CD14-positive monocyte (primary cell): ENCODE measurements at regions not wholly inside any gene's neighbourhood (a gene's known extent, or its start where the extent isn't known, plus 50 kb on each side); places are given as distances from the start of the nearest gene placed in this dataset.

Experiments
- DNase-seq, 3 donors: peaks; one replicate each; pipeline ENCODE4 v3.0.0-alpha.2; 2011 to 2022
- H2AFZ ChIP-seq: 2 replicates; pipeline ENCODE4 v1.6.0; 2012; ENCODE audit warnings: mild to moderate bottlenecking, low read depth, low read length, inconsistent platforms; ENCODE audit not compliant: insufficient read depth, poor library complexity, severe bottlenecking
- H3K27ac ChIP-seq, 2 donors: 1 replicate in 1 of 2; 2 replicates in 1 of 2; pipeline ENCODE4 v1.5.1; 2012 to 2013; ENCODE audit warnings: low read length in 2 of 2, control low read depth in 1 of 2, inconsistent platforms in 1 of 2, low read depth in 1 of 2, mild to moderate bottlenecking in 1 of 2
- H3K27me3 ChIP-seq, 2 donors: one replicate each; pipeline versions ENCODE4 v1.6.0 to v1.6.1; 2011 to 2013; ENCODE audit warnings: low read length in 2 of 2; ENCODE audit not compliant: control insufficient read depth in 2 of 2, insufficient read depth in 2 of 2
- H3K36me3 ChIP-seq, 2 donors: replicated peaks in 1 of 2; 1 replicate in 1 of 2; 2 replicates in 1 of 2; pipeline versions ENCODE4 v1.5.1 to v1.6.1; 2012 to 2013; ENCODE audit warnings: low read length in 2 of 2, control low read depth in 1 of 2, inconsistent platforms in 1 of 2, mild to moderate bottlenecking in 1 of 2; ENCODE audit not compliant: insufficient read depth in 2 of 2, control insufficient read depth in 1 of 2
- H3K4me1 ChIP-seq, 2 donors: 1 replicate in 1 of 2; 2 replicates in 1 of 2; pipeline versions ENCODE4 v1.5.1 to v1.6.1; 2012 to 2013; ENCODE audit warnings: low read length in 2 of 2, control low read depth in 1 of 2, inconsistent platforms in 1 of 2, mild to moderate bottlenecking in 1 of 2, moderate library complexity in 1 of 2; ENCODE audit not compliant: insufficient read depth in 2 of 2, control insufficient read depth in 1 of 2
- H3K4me2 ChIP-seq: replicated peaks from 2 replicates; pipeline ENCODE3; 2012; ENCODE audit warnings: low read length, moderate library complexity, mild to moderate bottlenecking; ENCODE audit not compliant: poor library complexity, severe bottlenecking; ENCODE audit errors: extremely low read depth
- H3K4me3 ChIP-seq, 3 experiments: fragments of 200-600 bp in 1 of 3; sonication (generic) in 1 of 3; replicated peaks in 1 of 3; 1 replicate in 2 of 3; 2 replicates in 1 of 3; pipeline ENCODE4 v1.5.1; 2011 to 2013; ENCODE audit warnings: low read length in 3 of 3, mild to moderate bottlenecking in 3 of 3, control low read depth in 2 of 3, low read depth in 2 of 3, inconsistent platforms in 1 of 3, moderate library complexity in 1 of 3
- H3K79me2 ChIP-seq: 2 replicates; pipeline ENCODE4 v1.6.0; 2012; ENCODE audit warnings: mild to moderate bottlenecking, control low read depth, inconsistent platforms, low read length, moderate library complexity; ENCODE audit not compliant: insufficient read depth
- H3K9ac ChIP-seq: 2 replicates; pipeline ENCODE4 v1.6.0; 2017; ENCODE audit warnings: low read length, mild to moderate bottlenecking; ENCODE audit not compliant: insufficient read depth, poor library complexity, severe bottlenecking
- H3K9me3 ChIP-seq, 2 donors: replicated peaks in 1 of 2; 1 replicate in 1 of 2; 2 replicates in 1 of 2; pipeline versions ENCODE4 v1.5.1 to v1.6.1; 2012 to 2013; ENCODE audit warnings: low read length in 2 of 2, control low read depth in 1 of 2; ENCODE audit not compliant: control insufficient read depth in 1 of 2, insufficient read depth in 1 of 2
- H4K20me1 ChIP-seq: 2 replicates; pipeline ENCODE4 v1.6.0; 2012; ENCODE audit warnings: mild to moderate bottlenecking, low read length, control low read depth, moderate library complexity; ENCODE audit not compliant: insufficient read depth
- H3K27ac Mint-ChIP-seq, 7 donors: one replicate each; pipeline ENCODE4 v1.8.0; 2020; ENCODE audit warnings: mild to moderate bottlenecking in 7 of 7, mixed read lengths in 7 of 7, moderate library complexity in 6 of 7, inconsistent platforms in 2 of 7
- H3K27me3 Mint-ChIP-seq, 3 donors: one replicate each; pipeline ENCODE4 v1.8.0; 2021 to 2022; ENCODE audit warnings: low read depth in 3 of 3, mild to moderate bottlenecking in 3 of 3, mixed read lengths in 3 of 3, moderate library complexity in 3 of 3, inconsistent platforms in 1 of 3
- H3K36me3 Mint-ChIP-seq, 2 donors: one replicate each; pipeline ENCODE4 v1.8.0; 2020; ENCODE audit warnings: mixed read lengths in 2 of 2, inconsistent platforms in 1 of 2, mild to moderate bottlenecking in 1 of 2
- H3K4me1 Mint-ChIP-seq: one replicate; pipeline ENCODE4 v1.8.0; 2020; ENCODE audit warnings: mild to moderate bottlenecking, mixed read lengths
- H3K4me3 Mint-ChIP-seq, 2 donors: one replicate each; pipeline ENCODE4 v1.8.0; 2020; ENCODE audit warnings: mild to moderate bottlenecking in 2 of 2, mixed read lengths in 2 of 2, moderate library complexity in 1 of 2
- H3K9me3 Mint-ChIP-seq, 7 donors: one replicate each; pipeline ENCODE4 v1.8.0; 2020 to 2022; ENCODE audit warnings: mixed read lengths in 7 of 7, mild to moderate bottlenecking in 6 of 7, moderate library complexity in 6 of 7, inconsistent platforms in 2 of 7
- whole genome bisulfite sequencing: methylation state at CpG from one replicate; pipeline ENCODE4 v1.1.5; 2013; ENCODE audit warnings: missing lambda C conversion rate; ENCODE audit not compliant: insufficient coverage; 5-methylcytosine and 5-hydroxymethylcytosine counted together
- intact Hi-C, 2 donors: fragments of 100-400 bp; cut with micrococcal nuclease; formaldehyde crosslinking; loops; one replicate each; pipeline versions ENCODE4 v1.15.0 to v1.15.1; 2023
- TF ChIP-seq, protein P1 (sequence below): fragments of 200-600 bp; IDR thresholded peaks from one replicate; pipeline ENCODE4 v1.8.0; 2022; ENCODE audit warnings: antibody characterized with exemption, mild to moderate bottlenecking

DNA sequence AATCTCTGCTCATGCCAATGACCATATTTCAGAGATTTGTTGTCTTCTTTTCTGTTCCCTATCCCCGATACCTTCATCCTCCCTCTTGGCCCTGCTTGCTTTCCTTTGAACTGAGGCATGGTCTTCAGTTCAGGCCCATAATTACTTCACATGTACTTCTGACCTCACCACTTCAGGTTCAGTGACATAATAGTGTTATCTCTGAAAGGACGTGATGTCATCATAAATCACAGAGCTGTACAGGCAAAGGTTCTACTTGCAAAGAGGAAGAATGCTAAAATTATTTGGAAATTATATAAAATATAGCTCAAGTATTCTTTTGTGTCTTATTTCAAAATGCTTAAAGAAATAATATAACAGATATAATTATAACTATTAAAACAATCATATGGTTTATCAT is 230.3 kb upstream of the ESRRG start:
- no peak overlapping the region for H3K4me3 ChIP-seq
- WGBS: 88% methylated on average over 1 of the region's 2 CpGs
- Mint-ChIP-seq H3K4me1 (no peaks in the 10 kb centered on the region), H3K9me3 (peaks cover 0 to 3% (median 0%) of the 10 kb centered on the region in 7 donors), H3K27ac (no peak overlapping the region), H3K27me3 (no peaks in the 10 kb centered on the region), H3K36me3 (no peaks in the 10 kb centered on the region), H3K4me3 (no peak overlapping the region)
- TF ChIP-seq, protein P1, sequence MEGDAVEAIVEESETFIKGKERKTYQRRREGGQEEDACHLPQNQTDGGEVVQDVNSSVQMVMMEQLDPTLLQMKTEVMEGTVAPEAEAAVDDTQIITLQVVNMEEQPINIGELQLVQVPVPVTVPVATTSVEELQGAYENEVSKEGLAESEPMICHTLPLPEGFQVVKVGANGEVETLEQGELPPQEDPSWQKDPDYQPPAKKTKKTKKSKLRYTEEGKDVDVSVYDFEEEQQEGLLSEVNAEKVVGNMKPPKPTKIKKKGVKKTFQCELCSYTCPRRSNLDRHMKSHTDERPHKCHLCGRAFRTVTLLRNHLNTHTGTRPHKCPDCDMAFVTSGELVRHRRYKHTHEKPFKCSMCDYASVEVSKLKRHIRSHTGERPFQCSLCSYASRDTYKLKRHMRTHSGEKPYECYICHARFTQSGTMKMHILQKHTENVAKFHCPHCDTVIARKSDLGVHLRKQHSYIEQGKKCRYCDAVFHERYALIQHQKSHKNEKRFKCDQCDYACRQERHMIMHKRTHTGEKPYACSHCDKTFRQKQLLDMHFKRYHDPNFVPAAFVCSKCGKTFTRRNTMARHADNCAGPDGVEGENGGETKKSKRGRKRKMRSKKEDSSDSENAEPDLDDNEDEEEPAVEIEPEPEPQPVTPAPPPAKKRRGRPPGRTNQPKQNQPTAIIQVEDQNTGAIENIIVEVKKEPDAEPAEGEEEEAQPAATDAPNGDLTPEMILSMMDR: no peak
- H3K9me3 ChIP-seq: peaks cover 0 to 3% of the 10 kb centered on the region in 2 donors
- H3K27ac ChIP-seq: no peak overlapping the region
- intact Hi-C loops: no loop called here
- no peak for DNase-seq
- H3K9ac ChIP-seq: no peak overlapping the region
- H3K36me3 ChIP-seq: no peaks in the 10 kb centered on the region
- no peaks in the 10 kb centered on the region for H3K4me1 ChIP-seq
- no peak overlapping the region for H2AFZ ChIP-seq
- no peaks in the 10 kb centered on the region for H3K27me3 ChIP-seq
- H4K20me1 ChIP-seq: no peaks in the 10 kb centered on the region
- H3K4me2 ChIP-seq: no peak overlapping the region
- no peaks in the 10 kb centered on the region for H3K79me2 ChIP-seq

DNA sequence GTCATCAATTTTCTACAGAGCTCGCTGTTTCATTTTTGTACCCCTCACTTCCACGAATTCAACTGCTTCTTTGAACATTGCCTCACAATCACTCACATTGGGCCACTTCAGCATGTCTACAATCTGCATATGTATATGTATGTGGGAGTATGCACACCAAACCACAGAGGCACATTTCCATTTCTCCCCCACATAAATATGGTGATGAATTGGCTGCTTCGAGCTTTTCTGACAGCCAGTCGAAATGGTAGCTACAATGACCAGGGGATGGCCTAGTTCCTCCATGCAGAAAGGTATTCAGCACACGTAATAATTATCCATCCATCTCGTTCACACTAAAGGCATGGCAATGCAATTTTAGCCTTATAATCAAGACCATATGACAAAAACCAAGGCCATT is 229.6 kb upstream of the ESRRG start:
- H3K9me3 Mint-ChIP-seq: peaks cover 0 to 5% (median 0%) of the 10 kb centered on the region in 7 donors
- H3K27me3 Mint-ChIP-seq: no peaks in the 10 kb centered on the region
- no peaks in the 10 kb centered on the region for H3K4me1 Mint-ChIP-seq
- no peaks in the 10 kb centered on the region for H3K36me3 Mint-ChIP-seq
- TF ChIP-seq, protein P1: no peak
- Histone ChIP-seq H4K20me1 (no peaks in the 10 kb centered on the region), H3K27ac (no peak overlapping the region), H3K4me2 (no peak overlapping the region), H3K9ac (no peak overlapping the region), H2AFZ (no peak overlapping the region), H3K27me3 (no peaks in the 10 kb centered on the region), H3K79me2 (no peaks in the 10 kb centered on the region), H3K4me3 (no peak overlapping the region), H3K9me3 (peaks cover 0 to 3% of the 10 kb centered on the region in 2 donors), H3K36me3 (no peaks in the 10 kb centered on the region), H3K4me1 (no peaks in the 10 kb centered on the region)
- 94% methylated on average over 3 of the region's 6 CpGs for WGBS
- DNase-seq: no peak
- H3K27ac Mint-ChIP-seq: no peak overlapping the region
- H3K4me3 Mint-ChIP-seq: no peak overlapping the region
- intact Hi-C loops: no loop called here
